ENCODE measurements at regions not wholly inside any gene's neighbourhood (a gene's known extent, or its start where the extent isn't known, plus 50 kb on each side); places are given as distances from the start of the nearest gene placed in this dataset.

- H3K79me2 ChIP-seq (ENCODE audit: insufficient read depth, low read length) = no peaks in the 10 kb centered on the region
- H3K9ac ChIP-seq (ENCODE audit: extremely low read depth, insufficient read length, low read length) = no peak overlapping the region
- H3K27ac ChIP-seq (ENCODE audit: insufficient read length, low read depth, low read length) = no peak overlapping the region
- H4K20me1 ChIP-seq (ENCODE audit: control insufficient read depth, insufficient read depth, insufficient read length) = no peaks in the 10 kb centered on the region
- Mint-ChIP-seq H3K27me3 (ENCODE audit: low read depth) (no peaks in the 10 kb centered on the region), H3K27ac (no peak overlapping the region), H3K4me3 (no peak overlapping the region), H3K9me3 (peaks cover 10 to 13% of the 10 kb centered on the region in 2 experiments; a peak in 4 of 5 replicates), H3K36me3 (ENCODE audit: insufficient read depth in 1 of 3, low read depth in 3 of 3) (peaks cover 0 to 4% (median 2%) of the 10 kb centered on the region in 3 experiments; a peak in 1 of 7 replicates), H3K4me1 (no peaks in the 10 kb centered on the region)
- no peak overlapping the region for H3K23ac ChIP-seq (ENCODE audit: insufficient read length, low read depth, low read length)
- TF ChIP-seq CTCF (conservative IDR thresholded peaks at IDR 0.05) = no peak
- H3K23me2 ChIP-seq (ENCODE audit: insufficient read length, low read depth, low read length, poor library complexity, severe bottlenecking) = no peaks in the 10 kb centered on the region
- no peak overlapping the region for H4K8ac ChIP-seq (replicated peaks; ENCODE audit: insufficient read length, low read depth, low read length)
- no peak overlapping the region for H3T11ph ChIP-seq (ENCODE audit: low read length)
- H3K18ac ChIP-seq (ENCODE audit: insufficient read length, low read depth, low read length) = no peak overlapping the region
- no CpG with 5 or more reads among the region's 6 CpGs for WGBS (ENCODE audit: extremely low coverage, insufficient read length, low lambda C conversion rate)
- H3K56ac ChIP-seq (ENCODE audit: insufficient read length, low read depth, low read length) = no peak overlapping the region
- no peak overlapping the region for H2AK5ac ChIP-seq (ENCODE audit: insufficient read length, low read length)
- no peaks in the 10 kb centered on the region for H3K4me1 ChIP-seq (ENCODE audit: insufficient read depth, low read length)
- no peak overlapping the region for H4K5ac ChIP-seq (ENCODE audit: insufficient read length, low read depth, low read length)
- DNase-seq = no peak
- H3K9me3 ChIP-seq (ENCODE audit: control insufficient read depth, low read depth, low read length) = no peaks in the 10 kb centered on the region
- H2BK120ac ChIP-seq (ENCODE audit: low read depth, low read length, poor library complexity, severe bottlenecking) = no peak overlapping the region
- no peak overlapping the region for H3K14ac ChIP-seq (ENCODE audit: insufficient read depth, low read length)
- H2BK15ac ChIP-seq (ENCODE audit: low read depth, low read length) = no peak overlapping the region
- H2AFZ ChIP-seq (ENCODE audit: low read length) = no peak overlapping the region
- H3K27me3 ChIP-seq (ENCODE audit: insufficient read depth, low read length) = no peaks in the 10 kb centered on the region
- no peak overlapping the region for H4K91ac ChIP-seq (ENCODE audit: insufficient read length, low read depth, low read length)
- no peak overlapping the region for H2BK12ac ChIP-seq (ENCODE audit: insufficient read length, low read depth, low read length)
- no peak overlapping the region for H2BK20ac ChIP-seq (ENCODE audit: low read depth, low read length, poor library complexity, severe bottlenecking)
- no peak overlapping the region for H2BK5ac ChIP-seq (ENCODE audit: insufficient read length, low read length)
- H3K79me1 ChIP-seq (ENCODE audit: insufficient read depth, low read depth, low read length, poor library complexity, severe bottlenecking) = no peaks in the 10 kb centered on the region
- no peak overlapping the region for H3K4ac ChIP-seq (ENCODE audit: low read depth, low read length)
- H3K4me2 ChIP-seq (ENCODE audit: insufficient read depth, insufficient read length, low read length) = no peak overlapping the region
These were observed 171.5 kb downstream of the KCNS3 start for GRCh38 chr2:18050001-18050400.
